ENCODE measurements at regions not wholly inside any gene's neighbourhood (a gene's known extent, or its start where the extent isn't known, plus 50 kb on each side); places are given as distances from the start of the nearest gene placed in this dataset.
A peak's percentile ranks its signal among the peaks of the same experiment; 100 is the strongest.

DNA sequence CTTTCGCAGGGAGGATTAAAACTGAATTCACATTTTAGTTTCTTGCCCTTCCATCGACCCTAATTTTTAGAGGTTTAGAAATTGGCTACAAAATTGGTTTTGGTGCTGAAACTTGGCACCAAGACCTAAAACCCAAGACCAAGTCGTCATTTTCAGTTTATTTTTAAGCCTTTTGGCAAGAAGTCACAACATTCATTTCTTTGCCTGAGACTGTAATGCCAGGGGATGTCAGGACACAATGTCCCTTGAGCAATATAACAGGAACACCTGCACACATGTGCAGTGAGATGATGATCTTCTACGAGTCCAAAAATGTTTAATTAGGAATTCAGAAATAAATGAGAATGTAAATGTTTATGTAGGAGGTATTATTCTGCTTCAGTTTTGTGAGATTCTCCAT is 335.4 kb upstream of the ANKRD30A start:
- Histone ChIP-seq H3K4me1 (ENCODE audit: low read depth) (no peaks in the 10 kb centered on the region), H3K27me3 (no peaks in the 10 kb centered on the region), H3K4me3 (no peak overlapping the region), H3K9me3 (ENCODE audit: low read depth) (no peaks in the 10 kb centered on the region), H3K27ac (no peak overlapping the region), H3K36me3 (no peaks in the 10 kb centered on the region)
- no peak for DNase-seq (ENCODE audit: low read depth in 1 of 2, low spot score in 1 of 2)
- TF ChIP-seq, protein P1, sequence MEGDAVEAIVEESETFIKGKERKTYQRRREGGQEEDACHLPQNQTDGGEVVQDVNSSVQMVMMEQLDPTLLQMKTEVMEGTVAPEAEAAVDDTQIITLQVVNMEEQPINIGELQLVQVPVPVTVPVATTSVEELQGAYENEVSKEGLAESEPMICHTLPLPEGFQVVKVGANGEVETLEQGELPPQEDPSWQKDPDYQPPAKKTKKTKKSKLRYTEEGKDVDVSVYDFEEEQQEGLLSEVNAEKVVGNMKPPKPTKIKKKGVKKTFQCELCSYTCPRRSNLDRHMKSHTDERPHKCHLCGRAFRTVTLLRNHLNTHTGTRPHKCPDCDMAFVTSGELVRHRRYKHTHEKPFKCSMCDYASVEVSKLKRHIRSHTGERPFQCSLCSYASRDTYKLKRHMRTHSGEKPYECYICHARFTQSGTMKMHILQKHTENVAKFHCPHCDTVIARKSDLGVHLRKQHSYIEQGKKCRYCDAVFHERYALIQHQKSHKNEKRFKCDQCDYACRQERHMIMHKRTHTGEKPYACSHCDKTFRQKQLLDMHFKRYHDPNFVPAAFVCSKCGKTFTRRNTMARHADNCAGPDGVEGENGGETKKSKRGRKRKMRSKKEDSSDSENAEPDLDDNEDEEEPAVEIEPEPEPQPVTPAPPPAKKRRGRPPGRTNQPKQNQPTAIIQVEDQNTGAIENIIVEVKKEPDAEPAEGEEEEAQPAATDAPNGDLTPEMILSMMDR (IDR thresholded peaks at IDR 0.05; ENCODE audit: low read depth, low read length): no peak

DNA sequence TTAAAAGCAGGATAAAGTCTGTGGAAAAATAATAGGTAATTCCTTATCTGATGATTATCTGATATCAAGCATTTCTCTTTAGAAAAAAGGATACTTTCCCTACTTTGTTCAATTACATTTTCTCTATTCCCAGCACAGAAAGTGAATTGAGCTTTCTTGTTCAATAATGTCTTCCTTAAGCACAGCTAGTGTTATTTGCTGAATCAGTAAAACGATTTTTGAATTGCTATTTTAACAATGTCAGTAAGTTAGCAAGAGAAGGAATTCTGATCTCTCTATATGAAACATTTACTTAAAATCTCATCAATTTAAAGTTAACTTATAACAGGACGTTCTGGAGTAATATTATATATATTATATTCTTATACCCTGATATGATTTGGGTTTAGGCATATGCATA is 337.2 kb upstream of the ANKRD30A start:
- no peak for DNase-seq (ENCODE audit: low read depth in 1 of 2, low spot score in 1 of 2)
- H3K4me1 ChIP-seq (ENCODE audit: low read depth): peaks cover 5% of the 10 kb centered on the region
- no peak overlapping the region for H3K27ac ChIP-seq
- TF ChIP-seq, protein P1 (IDR thresholded peaks at IDR 0.05; ENCODE audit: low read depth, low read length): no peak
- no peaks in the 10 kb centered on the region for H3K27me3 ChIP-seq
- H3K9me3 ChIP-seq (ENCODE audit: low read depth): no peaks in the 10 kb centered on the region
- H3K36me3 ChIP-seq: no peaks in the 10 kb centered on the region
- no peak overlapping the region for H3K4me3 ChIP-seq

DNA sequence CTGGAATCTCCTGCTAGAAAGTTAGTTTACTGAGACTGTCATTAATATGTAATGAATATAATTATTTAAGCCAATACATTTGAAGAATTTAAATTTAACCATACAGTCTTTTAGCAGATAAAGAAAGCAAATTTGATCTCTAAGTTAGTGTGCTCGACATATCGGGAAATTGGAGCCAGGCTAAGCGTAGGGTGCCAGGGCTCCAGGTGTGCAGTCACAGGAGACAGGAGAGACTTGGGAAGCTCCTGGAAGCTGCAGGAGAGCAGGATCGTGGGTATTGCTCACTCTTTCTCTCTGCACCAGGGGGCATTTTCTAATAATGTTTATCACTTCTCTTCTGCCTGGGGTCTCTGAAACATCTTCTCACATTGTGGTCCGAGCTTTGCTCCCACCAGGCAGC is 342.0 kb upstream of the ANKRD30A start:
- Histone ChIP-seq H3K36me3 (no peaks in the 10 kb centered on the region), H3K9me3 (ENCODE audit: low read depth) (no peaks in the 10 kb centered on the region), H3K4me3 (no peak overlapping the region), H3K4me1 (ENCODE audit: low read depth) (peaks cover 33% of the 10 kb centered on the region), H3K27ac (no peak overlapping the region), H3K27me3 (no peaks in the 10 kb centered on the region)
- TF ChIP-seq, protein P1 (IDR thresholded peaks at IDR 0.05; ENCODE audit: low read depth, low read length): no peak
- DNase-seq (ENCODE audit: low read depth in 1 of 2, low spot score in 1 of 2): no peak

DNA sequence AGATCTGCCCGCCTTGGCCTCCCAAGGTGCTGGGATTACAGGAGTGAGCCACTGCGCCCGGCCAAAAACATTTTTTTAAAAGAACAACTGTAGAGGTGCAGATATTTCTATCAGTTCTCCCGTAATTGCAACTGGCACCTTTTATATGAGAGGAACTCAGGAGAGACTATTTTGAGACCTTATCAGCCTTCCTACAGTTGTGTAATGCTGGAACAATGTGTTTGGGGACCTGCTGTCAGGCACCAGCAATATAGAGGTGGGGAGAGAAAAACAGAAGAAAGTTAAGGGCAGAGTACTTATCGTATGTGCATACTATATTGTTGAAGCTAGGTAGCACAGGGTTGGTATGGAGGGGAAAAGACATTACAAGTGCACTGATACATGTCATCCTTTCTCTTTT is 343.8 kb upstream of the ANKRD30A start:
- Histone ChIP-seq H3K36me3 (no peaks in the 10 kb centered on the region), H3K9me3 (ENCODE audit: low read depth) (no peaks in the 10 kb centered on the region), H3K4me1 (ENCODE audit: low read depth) (peaks cover 43% of the 10 kb centered on the region), H3K27ac (peak overlapping the region; percentile 62), H3K4me3 (no peak overlapping the region), H3K27me3 (no peaks in the 10 kb centered on the region)
- DNase-seq (ENCODE audit: low read depth in 1 of 2, low spot score in 1 of 2): peak in 1 of 2 donors; percentile 64
- TF ChIP-seq, protein P1 (IDR thresholded peaks at IDR 0.05; ENCODE audit: low read depth, low read length): no peak

DNA sequence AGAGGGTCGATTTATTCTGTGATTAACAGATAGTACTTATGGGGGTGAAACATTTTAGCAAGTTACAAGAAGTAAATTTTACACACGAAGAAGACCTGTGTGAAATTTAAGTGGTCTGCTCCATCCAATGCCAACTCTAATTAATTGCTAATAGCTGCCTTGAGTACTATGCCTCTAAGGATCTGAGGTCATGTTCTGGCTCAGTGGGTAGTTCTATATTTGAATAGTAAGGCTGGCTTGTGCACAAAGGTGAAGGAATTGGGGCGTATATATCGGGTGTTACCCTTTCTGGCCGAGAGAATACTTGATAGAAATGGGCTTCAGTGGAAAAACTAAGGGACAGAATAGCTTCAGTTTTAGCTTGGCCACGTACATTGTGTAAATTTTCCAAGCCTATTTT is 345.2 kb upstream of the ANKRD30A start:
- no peaks in the 10 kb centered on the region for H3K27me3 ChIP-seq
- no peak overlapping the region for H3K4me3 ChIP-seq
- H3K9me3 ChIP-seq (ENCODE audit: low read depth): no peaks in the 10 kb centered on the region
- no peak overlapping the region for H3K27ac ChIP-seq
- H3K36me3 ChIP-seq: no peaks in the 10 kb centered on the region
- no peak for DNase-seq (ENCODE audit: low read depth in 1 of 2, low spot score in 1 of 2)
- TF ChIP-seq, protein P1 (IDR thresholded peaks at IDR 0.05; ENCODE audit: low read depth, low read length): no peak
- peaks cover 43% of the 10 kb centered on the region for H3K4me1 ChIP-seq (ENCODE audit: low read depth)
